ENCODE measurements at regions not wholly inside any gene's neighbourhood (a gene's known extent, or its start where the extent isn't known, plus 50 kb on each side); places are given as distances from the start of the nearest gene placed in this dataset.

DNA sequence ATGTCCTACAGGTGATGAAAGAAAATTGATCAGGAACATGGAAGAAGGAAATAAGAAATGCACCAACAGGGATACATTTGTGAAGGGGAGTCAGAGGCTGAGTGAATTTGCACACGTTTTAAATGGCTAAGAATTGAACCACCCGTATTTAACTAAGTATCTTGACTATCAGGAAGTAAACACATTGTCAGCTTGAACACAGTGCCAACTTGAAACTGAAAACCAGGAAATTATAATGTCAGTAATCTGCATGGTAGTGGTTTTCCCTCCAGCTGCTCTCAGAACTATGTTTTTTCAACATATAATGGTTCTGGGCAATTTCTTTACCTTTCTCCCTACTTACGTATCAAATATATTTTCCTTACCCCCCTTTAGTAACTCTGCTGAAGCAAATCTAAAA is 366.5 kb upstream of the POU3F2 start:
- TF ChIP-seq, protein P1, sequence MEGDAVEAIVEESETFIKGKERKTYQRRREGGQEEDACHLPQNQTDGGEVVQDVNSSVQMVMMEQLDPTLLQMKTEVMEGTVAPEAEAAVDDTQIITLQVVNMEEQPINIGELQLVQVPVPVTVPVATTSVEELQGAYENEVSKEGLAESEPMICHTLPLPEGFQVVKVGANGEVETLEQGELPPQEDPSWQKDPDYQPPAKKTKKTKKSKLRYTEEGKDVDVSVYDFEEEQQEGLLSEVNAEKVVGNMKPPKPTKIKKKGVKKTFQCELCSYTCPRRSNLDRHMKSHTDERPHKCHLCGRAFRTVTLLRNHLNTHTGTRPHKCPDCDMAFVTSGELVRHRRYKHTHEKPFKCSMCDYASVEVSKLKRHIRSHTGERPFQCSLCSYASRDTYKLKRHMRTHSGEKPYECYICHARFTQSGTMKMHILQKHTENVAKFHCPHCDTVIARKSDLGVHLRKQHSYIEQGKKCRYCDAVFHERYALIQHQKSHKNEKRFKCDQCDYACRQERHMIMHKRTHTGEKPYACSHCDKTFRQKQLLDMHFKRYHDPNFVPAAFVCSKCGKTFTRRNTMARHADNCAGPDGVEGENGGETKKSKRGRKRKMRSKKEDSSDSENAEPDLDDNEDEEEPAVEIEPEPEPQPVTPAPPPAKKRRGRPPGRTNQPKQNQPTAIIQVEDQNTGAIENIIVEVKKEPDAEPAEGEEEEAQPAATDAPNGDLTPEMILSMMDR (conservative IDR thresholded peaks at IDR 0.05; ENCODE audit: low read length): no peak
- TF ChIP-seq EZH2phosphoT487 (IDR thresholded peaks at IDR 0.05; ENCODE audit: borderline replicate concordance): no peak
